ENCODE measurements at regions not wholly inside any gene's neighbourhood (a gene's known extent, or its start where the extent isn't known, plus 50 kb on each side); places are given as distances from the start of the nearest gene placed in this dataset.

DNA sequence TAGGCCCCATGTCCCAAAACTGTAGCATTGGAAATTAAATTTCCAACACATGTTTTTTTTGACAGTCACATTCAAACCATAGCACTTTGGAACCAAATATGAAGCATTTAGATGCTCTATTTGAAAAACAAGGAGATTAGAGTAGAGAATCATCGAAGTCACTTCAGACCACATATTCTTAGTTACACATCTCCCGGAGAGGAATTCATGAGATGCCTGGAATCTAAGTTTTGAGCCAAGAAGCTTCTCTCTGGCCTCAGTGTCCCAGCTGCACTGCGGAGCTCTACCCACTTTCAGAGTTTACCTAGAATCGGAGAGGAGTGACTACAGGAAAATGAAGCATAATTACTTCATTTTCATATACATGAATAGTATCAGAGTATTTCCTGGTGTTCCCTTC is 385.9 kb downstream of the TNS1 start:
- Histone ChIP-seq H3K36me3 (no peaks in the 10 kb centered on the region), H3K4me3 (ENCODE audit: low read depth, low read length) (no peak overlapping the region), H3K27me3 (ENCODE audit: insufficient read depth, low read depth, severe bottlenecking) (no peaks in the 10 kb centered on the region), H3K9me3 (ENCODE audit: severe bottlenecking) (no peaks in the 10 kb centered on the region), H3K27ac (peak overlapping the region; percentile 73)
- DNase-seq: no peak
- TF ChIP-seq, protein P1, sequence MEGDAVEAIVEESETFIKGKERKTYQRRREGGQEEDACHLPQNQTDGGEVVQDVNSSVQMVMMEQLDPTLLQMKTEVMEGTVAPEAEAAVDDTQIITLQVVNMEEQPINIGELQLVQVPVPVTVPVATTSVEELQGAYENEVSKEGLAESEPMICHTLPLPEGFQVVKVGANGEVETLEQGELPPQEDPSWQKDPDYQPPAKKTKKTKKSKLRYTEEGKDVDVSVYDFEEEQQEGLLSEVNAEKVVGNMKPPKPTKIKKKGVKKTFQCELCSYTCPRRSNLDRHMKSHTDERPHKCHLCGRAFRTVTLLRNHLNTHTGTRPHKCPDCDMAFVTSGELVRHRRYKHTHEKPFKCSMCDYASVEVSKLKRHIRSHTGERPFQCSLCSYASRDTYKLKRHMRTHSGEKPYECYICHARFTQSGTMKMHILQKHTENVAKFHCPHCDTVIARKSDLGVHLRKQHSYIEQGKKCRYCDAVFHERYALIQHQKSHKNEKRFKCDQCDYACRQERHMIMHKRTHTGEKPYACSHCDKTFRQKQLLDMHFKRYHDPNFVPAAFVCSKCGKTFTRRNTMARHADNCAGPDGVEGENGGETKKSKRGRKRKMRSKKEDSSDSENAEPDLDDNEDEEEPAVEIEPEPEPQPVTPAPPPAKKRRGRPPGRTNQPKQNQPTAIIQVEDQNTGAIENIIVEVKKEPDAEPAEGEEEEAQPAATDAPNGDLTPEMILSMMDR (IDR thresholded peaks at IDR 0.05; ENCODE audit: low read depth, low read length): no peak

DNA sequence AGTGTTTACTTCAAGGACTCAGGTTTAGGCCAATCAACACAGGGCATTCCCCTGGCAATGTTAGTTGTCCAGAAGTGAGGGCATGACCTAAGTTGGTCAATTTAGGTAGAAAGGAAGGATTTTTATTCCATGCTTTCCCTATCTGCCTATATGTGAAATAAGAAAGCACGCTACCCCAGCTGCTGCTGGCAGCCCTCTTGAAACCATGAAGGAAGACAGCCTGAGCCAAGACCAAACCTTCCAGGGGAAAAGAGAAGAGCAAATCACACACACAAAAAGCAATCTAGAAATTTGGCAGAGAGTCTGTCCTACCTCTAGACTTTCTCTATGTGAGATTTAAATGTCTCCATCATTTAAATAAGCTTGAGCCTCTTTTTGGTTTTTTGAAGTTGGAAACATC is 387.6 kb downstream of the TNS1 start:
- Histone ChIP-seq H3K36me3 (no peaks in the 10 kb centered on the region), H3K9me3 (ENCODE audit: severe bottlenecking) (no peaks in the 10 kb centered on the region), H3K27ac (no peak overlapping the region), H3K27me3 (ENCODE audit: insufficient read depth, low read depth, severe bottlenecking) (no peaks in the 10 kb centered on the region), H3K4me3 (ENCODE audit: low read depth, low read length) (no peak overlapping the region)
- no peak for DNase-seq
- TF ChIP-seq, protein P1 (IDR thresholded peaks at IDR 0.05; ENCODE audit: low read depth, low read length): no peak

DNA sequence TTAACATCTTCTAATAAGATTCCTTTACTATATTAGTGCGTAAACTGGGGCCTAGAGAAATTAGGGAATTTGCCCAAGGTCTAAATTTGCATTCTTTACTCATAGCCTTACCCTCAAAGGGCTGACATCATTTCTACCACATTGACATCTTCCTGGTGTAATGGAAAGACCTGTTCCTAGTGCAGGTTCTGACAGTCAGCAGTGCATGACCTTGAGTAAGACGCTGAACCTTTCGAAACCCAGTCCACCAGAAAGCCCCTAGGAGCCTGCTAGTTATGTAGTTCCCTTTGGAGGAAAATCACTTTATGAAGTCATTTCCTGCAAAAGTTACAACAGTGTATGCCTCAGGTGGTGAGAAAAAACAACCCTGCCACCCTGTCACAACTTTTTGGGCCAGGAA is 388.3 kb downstream of the TNS1 start:
- TF ChIP-seq, protein P1 (IDR thresholded peaks at IDR 0.05; ENCODE audit: low read depth, low read length): no peak
- H3K4me3 ChIP-seq (ENCODE audit: low read depth, low read length): no peak overlapping the region
- no peaks in the 10 kb centered on the region for H3K9me3 ChIP-seq (ENCODE audit: severe bottlenecking)
- H3K27me3 ChIP-seq (ENCODE audit: insufficient read depth, low read depth, severe bottlenecking): no peaks in the 10 kb centered on the region
- no peak for DNase-seq
- H3K36me3 ChIP-seq: no peaks in the 10 kb centered on the region
- no peak overlapping the region for H3K27ac ChIP-seq

DNA sequence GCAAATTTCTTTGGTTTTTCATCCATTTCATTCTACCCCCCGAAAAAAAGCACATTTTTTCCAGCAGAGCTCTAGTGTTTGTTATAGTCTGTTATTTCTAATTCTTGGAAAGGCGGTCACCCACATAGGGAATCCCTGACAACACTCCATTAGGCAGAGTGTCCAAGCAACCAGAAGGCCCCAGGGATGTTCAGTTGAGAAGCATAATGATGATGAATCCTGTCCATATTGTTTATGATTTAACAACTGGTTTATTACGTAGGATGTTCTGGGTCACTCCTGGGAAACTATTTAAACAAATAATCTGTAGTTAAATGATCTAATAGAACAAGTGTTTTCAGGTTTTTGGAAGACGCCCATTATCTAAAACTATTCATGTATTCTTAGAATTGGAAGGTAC is 388.7 kb downstream of the TNS1 start:
- no peak overlapping the region for H3K4me3 ChIP-seq (ENCODE audit: low read depth, low read length)
- DNase-seq: no peak

DNA sequence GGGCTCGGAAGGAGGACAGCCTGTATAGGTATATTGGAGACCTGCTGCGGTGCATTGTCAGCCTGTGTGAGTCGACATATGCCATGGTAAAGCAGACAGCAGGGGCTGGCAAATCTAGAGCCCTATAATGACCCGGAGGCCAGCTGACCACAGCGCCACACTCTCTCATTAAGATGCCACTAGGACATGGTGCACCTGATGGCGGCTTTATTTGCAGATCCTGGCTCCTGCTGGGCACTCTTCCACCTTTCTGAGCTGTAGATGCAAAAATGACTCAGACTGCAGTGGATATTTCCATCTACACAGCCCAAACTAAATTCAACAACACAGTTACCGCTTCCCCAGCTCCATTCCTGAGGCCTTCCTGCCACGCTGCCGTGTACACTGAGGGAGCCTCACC is 389.9 kb downstream of the TNS1 start:
- DNase-seq: no peak
- Histone ChIP-seq H3K27me3 (ENCODE audit: insufficient read depth, low read depth, severe bottlenecking) (no peaks in the 10 kb centered on the region), H3K36me3 (no peaks in the 10 kb centered on the region), H3K9me3 (ENCODE audit: severe bottlenecking) (no peaks in the 10 kb centered on the region), H3K27ac (no peak overlapping the region), H3K4me3 (ENCODE audit: low read depth, low read length) (no peak overlapping the region)
- TF ChIP-seq, protein P1 (IDR thresholded peaks at IDR 0.05; ENCODE audit: low read depth, low read length): no peak

More for the DNA sequence above, 388.7 kb downstream of the TNS1 start:
- no peak overlapping the region for H3K27ac ChIP-seq
- no peaks in the 10 kb centered on the region for H3K27me3 ChIP-seq (ENCODE audit: insufficient read depth, low read depth, severe bottlenecking)
- TF ChIP-seq, protein P1 (IDR thresholded peaks at IDR 0.05; ENCODE audit: low read depth, low read length): no peak
- H3K36me3 ChIP-seq: no peaks in the 10 kb centered on the region
- H3K9me3 ChIP-seq (ENCODE audit: severe bottlenecking): no peaks in the 10 kb centered on the region

DNA sequence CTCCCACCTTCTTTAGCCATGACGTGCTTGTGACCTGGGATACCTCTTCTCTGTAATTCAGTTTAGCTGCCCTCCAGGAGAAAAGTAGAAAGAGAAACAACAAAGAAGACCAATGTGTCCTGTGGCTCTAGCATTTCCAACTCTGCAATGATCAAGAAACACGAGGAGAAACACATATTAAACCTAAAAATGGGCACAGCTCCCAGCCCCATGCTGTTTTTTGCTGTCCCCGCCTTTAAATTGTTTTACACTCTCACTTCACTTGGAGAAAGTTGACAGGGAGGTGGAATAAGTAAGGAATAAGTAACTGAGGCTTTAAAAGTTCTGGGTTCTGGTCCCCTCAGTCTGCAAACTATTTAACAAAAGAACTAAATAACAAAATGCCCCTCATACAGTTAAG is 390.6 kb downstream of the TNS1 start:
- TF ChIP-seq, protein P1 (IDR thresholded peaks at IDR 0.05; ENCODE audit: low read depth, low read length): no peak
- Histone ChIP-seq H3K36me3 (no peaks in the 10 kb centered on the region), H3K4me3 (ENCODE audit: low read depth, low read length) (no peak overlapping the region)

More for the DNA sequence above, 390.6 kb downstream of the TNS1 start:
- Histone ChIP-seq H3K9me3 (ENCODE audit: severe bottlenecking) (no peaks in the 10 kb centered on the region), H3K27me3 (ENCODE audit: insufficient read depth, low read depth, severe bottlenecking) (no peaks in the 10 kb centered on the region), H3K27ac (no peak overlapping the region)
- no peak for DNase-seq

Data from WERI-Rb-1 (cell line).